GM18507 (cell line): ENCODE measurements at regions not wholly inside any gene's neighbourhood (a gene's known extent, or its start where the extent isn't known, plus 50 kb on each side); places are given as distances from the start of the nearest gene placed in this dataset.
"Not testable (repeated sequence)": the region's sequence is repeated elsewhere in the genome, so short reads cannot be mapped to it uniquely, and the experiment has no call there.

ENCODE experiments used
- DNase-seq: peaks from one replicate; pipeline ENCODE4 v3.0.0; 2011; ENCODE audit warnings: low read depth; ENCODE audit not compliant: insufficient read length; ENCODE audit errors: extremely low spot score
- FAIRE-seq: peaks from 2 replicates; lab custom pipeline; 2011; peaks lifted over from hg19 to GRCh38; lab: Jason Lieb, UNC

DNA sequence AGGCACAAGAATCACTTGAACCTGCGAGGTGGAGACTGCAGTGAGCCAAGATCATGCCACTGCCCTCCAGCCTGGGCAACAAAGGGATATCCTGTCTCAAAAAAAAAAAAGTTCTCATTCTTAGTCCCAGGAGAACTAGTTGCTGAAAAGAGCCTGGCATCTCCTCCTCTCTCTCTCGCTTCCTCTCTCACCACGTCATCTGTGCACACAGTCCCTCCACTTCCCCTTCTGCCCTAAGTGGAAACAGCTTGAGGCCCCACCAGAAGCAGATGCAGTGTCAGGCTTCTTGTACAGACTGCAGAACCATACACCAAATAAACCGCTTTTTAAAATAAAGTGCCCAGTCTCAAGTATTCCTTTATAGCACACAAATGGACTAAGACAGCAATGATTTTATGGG lies 175.3 kb downstream of the NPIPA8 start:
- FAIRE-seq, DNase-seq: not testable (repeated sequence)

DNA sequence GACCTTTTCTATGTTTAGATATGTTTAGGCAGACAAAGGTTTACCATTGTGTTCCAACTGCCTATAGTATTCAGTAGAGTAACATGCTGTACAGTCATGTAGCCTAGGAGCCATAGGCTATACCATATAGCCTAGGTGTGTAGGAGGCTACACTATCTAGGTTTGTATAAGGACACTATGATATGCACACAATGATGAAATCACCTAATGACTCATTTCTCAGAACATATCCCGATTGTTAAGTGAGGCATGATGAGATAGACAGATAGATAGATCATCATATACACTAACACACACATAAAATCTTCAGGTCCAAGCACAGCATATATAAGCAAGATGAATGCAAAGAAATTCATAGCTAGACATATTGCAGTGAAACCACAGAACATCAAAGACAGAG lies 177.4 kb downstream of the NPIPA8 start:
- FAIRE-seq, DNase-seq: not testable (repeated sequence)

- DNase-seq, FAIRE-seq: not testable (repeated sequence)
Observed at GRCh38 chr16:18157854-18158253, 178.7 kb downstream of the NPIPA8 start.

GRCh38 chr16:18152832-18153231 lies 183.7 kb downstream of the NPIPA8 start:
- not testable (repeated sequence) for DNase-seq

GRCh38 chr16:18148132-18148531 lies 188.4 kb downstream of the NPIPA8 start:
- DNase-seq, FAIRE-seq: not testable (repeated sequence)

More at GRCh38 chr16:18152832-18153231, 183.7 kb downstream of the NPIPA8 start:
- FAIRE-seq, result not testable (repeated sequence)

DNA sequence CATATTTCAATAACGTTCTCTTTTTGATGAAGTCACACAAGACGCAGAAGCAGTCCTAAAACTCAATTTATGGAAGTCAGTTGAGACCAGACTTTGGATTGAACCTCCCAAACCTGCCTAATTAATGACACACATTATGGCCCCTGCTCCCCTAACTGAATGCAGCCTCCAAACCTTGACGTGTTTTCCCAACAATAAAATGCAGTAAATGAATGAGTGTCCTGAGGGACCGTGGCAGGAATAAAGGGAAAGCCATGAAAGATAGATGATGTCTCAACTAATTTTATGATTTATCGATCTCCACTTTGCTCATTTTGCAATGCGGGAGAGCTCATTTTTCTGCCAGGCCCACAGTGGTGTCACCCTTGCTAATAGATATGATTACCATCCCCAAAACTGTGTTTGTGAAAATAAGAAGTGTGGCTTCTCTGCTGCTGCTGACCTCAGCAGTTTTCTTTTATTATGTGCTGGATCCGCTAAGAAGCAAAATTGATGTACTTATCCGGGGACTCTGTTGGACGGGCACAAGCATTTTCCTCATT lies 189.9 kb downstream of the NPIPA8 start:
- DNase-seq, FAIRE-seq: not testable (repeated sequence)

DNA sequence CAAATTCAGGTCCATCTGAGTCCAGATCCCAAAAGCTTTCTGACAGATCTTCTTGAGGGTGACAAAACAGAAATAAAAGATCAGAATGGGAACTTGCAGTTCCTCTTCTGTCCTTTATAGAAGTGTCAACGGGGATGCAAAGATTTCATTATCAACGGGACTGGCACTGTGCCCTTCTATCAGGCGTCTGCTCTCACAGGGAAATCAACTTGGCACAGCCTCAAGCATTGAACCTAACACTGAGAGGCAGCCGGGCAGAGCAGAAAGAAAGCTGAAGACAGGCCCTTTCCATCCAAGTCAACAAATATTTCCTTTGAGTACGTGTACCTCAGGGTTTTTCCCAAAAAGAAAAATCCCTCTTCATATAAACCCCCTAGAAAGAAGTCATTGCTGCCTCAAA lies 194.5 kb downstream of the NPIPA8 start:
- FAIRE-seq, DNase-seq: not testable (repeated sequence)

GRCh38 chr16:18136288-18136687 lies 200.2 kb downstream of the NPIPA8 start:
- FAIRE-seq, DNase-seq: not testable (repeated sequence)

GRCh38 chr16:18135024-18135423 lies 201.5 kb downstream of the NPIPA8 start:
- not testable (repeated sequence) for DNase-seq
- peak; percentile 59 for FAIRE-seq

DNA sequence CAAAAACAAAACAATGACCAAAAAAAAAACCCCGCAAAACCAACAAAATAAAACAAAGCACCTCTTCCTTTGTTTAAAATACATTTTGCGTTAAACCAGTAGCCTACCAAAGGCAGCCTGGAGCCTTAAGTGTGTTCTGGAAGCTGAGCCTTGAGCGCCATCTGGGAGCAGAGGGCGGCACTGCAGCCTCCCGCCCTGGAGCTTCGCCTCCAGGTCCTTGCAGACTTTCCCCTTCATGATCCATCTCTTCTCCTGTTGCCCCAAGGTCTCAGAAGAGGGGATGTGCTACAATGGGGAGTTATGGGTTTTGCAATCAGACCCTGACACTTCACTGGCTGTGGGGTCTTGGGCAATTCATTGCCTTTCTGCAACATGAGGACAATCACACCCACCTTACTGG lies 204.9 kb downstream of the NPIPA8 start:
- peak; percentile 60 for FAIRE-seq

GRCh38 chr16:18130478-18131120 lies 205.9 kb downstream of the NPIPA8 start:
- not testable (repeated sequence) for DNase-seq, FAIRE-seq

More for the DNA sequence above, 204.9 kb downstream of the NPIPA8 start:
- not testable (repeated sequence) for DNase-seq

- DNase-seq, FAIRE-seq: not testable (repeated sequence)
Observed at GRCh38 chr16:18127033-18127432, 209.5 kb downstream of the NPIPA8 start.

- not testable (repeated sequence) for FAIRE-seq, DNase-seq
Observed at GRCh38 chr16:18119092-18119491, 217.4 kb downstream of the NPIPA8 start.

- FAIRE-seq, DNase-seq: not testable (repeated sequence)
Observed at GRCh38 chr16:18118684-18119083, 217.9 kb downstream of the NPIPA8 start.

DNA sequence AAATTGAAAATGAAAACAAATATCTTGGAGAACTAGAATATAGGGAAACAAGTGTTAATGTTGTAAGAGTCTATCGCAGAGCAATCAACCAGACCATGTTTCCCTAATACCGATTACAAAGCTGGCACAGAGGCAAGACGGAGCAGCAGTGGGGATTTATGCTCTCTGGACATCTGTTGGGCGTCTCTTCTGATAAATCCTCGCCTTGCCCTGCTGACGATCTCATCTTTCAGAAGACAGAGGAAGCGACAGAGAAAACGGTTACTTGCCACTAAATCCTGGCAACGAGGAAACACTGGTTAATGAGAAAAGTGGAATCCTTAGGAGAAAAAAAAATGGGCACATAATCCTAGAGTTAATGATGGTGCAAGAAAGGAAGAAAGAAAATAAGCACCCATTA lies 218.5 kb downstream of the NPIPA8 start:
- DNase-seq, FAIRE-seq: not testable (repeated sequence)

DNA sequence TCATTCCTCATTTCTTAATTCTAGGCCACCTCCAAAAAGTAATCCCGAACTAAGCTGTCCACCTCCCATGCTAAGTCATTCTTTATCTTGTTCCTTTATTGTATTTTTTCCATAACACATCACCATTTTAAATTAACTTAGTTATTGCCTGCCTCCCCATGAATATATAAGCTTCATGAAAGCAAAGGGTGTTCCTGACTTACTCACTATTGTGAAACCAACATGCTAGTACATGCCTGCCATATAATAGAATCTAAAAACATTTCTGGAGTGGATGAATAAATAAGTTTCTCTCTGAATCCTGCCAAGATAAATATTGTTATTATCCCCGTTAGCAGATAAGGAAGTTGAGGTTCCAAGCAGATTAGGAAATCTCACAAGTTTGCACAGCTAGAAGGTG lies 232.1 kb downstream of the NPIPA8 start:
- not testable (repeated sequence) for FAIRE-seq, DNase-seq

GRCh38 chr16:18101077-18101476 lies 235.5 kb downstream of the NPIPA8 start:
- FAIRE-seq, result not testable (repeated sequence)

DNA sequence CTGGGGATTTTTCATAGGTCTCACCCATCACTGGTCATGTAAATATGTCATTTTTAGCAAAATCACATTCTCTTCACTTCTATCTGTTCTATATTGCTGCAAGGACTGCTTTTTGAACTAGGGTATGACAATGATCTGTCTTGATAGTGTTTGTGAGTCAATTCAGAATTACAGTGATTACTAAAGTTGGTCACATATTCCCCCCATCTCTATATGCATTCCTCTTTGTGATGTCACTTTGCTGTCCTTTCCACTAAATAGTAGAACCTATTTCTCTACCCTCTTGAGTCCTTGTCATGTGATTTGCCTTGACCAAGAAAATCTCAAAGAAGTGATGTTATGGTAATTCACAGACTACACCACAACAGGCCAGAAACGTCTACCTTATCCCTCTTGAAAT lies 243.9 kb downstream of the NPIPA8 start:
- DNase-seq, FAIRE-seq: not testable (repeated sequence)

More at GRCh38 chr16:18101077-18101476, 235.5 kb downstream of the NPIPA8 start:
- not testable (repeated sequence) for DNase-seq

DNA sequence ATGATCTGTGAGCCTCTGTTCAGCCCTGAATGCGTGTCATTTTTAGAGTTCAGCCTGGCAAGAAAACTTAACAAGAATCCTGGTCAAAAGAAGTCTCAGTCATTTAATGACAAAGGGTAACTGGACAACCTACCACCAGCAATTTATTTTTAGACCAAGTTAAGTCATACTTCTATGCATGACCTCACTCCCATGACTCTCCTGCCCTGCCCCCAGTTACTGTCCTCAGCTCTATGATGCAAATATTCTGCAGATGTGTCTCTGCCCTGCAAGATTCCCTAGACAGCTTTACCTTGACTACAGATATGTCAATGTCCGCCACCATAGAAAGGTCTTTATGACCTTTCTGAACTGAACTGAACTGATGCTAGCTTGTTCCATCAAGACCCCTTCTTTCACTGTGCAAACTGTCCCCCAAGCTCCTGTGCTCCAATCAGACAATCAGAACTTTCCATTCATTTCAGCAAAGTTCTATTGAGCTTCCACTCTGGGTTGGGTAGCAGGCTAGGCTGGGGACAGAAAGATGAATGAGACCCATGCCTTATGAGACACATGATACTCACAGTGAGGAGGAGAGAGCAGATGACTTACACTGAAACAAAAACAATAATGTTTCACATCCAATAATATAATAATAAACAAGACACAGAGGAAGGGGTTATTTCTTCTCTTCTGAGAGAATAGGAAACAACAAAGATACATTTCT lies 255.7 kb downstream of the NPIPA8 start:
- not testable (repeated sequence) for DNase-seq, FAIRE-seq

- not testable (repeated sequence) for FAIRE-seq, DNase-seq
Observed at GRCh38 chr16:18077910-18078309, 258.6 kb downstream of the NPIPA8 start.
